Urinary bladder (tissue), 3 donors: ENCODE measurements at regions not wholly inside any gene's neighbourhood (a gene's known extent, or its start where the extent isn't known, plus 50 kb on each side); places are given as distances from the start of the nearest gene placed in this dataset.
"Not testable (repeated sequence)": the region's sequence is repeated elsewhere in the genome, so short reads cannot be mapped to it uniquely, and the experiment has no call there.

Experiments used
- DNase-seq: peaks from one replicate; pipeline ENCODE4 v3.0.0-alpha.2; 2015; ENCODE audit errors: extremely low spot score
- H3K27ac ChIP-seq: one replicate; pipeline ENCODE4 v1.5.1; 2013; ENCODE audit warnings: low read depth, mild to moderate bottlenecking, moderate library complexity
- H3K36me3 ChIP-seq: one replicate; pipeline ENCODE4 v1.6.1; 2013; ENCODE audit warnings: mild to moderate bottlenecking, moderate library complexity; ENCODE audit not compliant: insufficient read depth
- H3K4me1 ChIP-seq: one replicate; pipeline ENCODE4 v1.6.1; 2013; ENCODE audit warnings: mild to moderate bottlenecking, moderate library complexity; ENCODE audit not compliant: insufficient read depth
- H3K4me3 ChIP-seq: one replicate; pipeline ENCODE4 v1.5.1; 2013; ENCODE audit warnings: low read depth, low read length
- WGBS: extraction: QIAGEN DNeasy Blood & Tissue Kit; methylation state at CpG from one replicate; pipeline ENCODE4 v1.1.7; 2013; 5-methylcytosine and 5-hydroxymethylcytosine counted together
- donor health status: healthy with polysubstance abuse.
- donor health status: healthy.

GRCh38 chr13:28582892-28583240, 76.1 kb upstream of the POMP start:
- DNase-seq, result no peak
- no peak overlapping the region for H3K27ac ChIP-seq
- H3K36me3 ChIP-seq, result no peaks in the 10 kb centered on the region
- 70% methylated on average over 8 of the region's 8 CpGs for WGBS
- H3K4me1 ChIP-seq, result no peaks in the 10 kb centered on the region
- H3K4me3 ChIP-seq, result no peak overlapping the region

DNA sequence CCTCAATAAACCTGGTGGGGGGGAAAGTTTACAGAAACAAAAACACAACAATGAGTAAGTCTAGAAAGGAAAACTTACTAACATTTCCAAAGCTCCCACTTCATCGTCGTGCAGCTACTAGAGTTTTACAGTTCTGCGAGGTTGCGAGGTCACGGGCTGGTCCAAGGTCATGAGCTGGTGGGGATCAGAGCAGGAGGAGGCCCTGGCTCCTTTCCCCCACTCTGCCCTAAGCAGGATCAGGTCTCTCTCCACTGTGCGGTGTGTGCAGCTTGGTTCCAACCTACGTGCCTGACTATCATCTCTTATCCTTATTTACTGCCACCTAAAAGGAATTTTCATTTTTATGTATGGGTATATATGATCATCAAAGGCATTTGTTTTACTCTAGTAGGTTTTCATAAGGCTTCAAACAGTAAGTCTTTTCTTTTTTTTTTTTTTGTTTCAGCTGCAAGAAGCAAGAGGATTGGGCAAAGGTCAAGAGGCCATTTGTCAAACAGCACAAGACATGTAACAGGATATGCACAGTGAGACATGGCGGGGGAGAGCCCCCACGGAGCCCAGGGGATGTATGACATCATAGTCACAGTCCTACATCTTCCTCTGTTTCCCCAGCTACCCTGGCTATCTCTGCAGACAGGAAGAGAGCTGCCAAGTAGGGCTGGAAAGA, 76.6 kb upstream of the POMP start:
- no peak overlapping the region for H3K27ac ChIP-seq
- no peak overlapping the region for H3K4me3 ChIP-seq
- DNase-seq, result no peak
- no peaks in the 10 kb centered on the region for H3K4me1 ChIP-seq
- 67% methylated on average over 9 of the region's 9 CpGs for WGBS
- H3K36me3 ChIP-seq, result no peaks in the 10 kb centered on the region

- no peaks in the 10 kb centered on the region for H3K4me1 ChIP-seq
- no peak overlapping the region for H3K27ac ChIP-seq
- WGBS, result 94% methylated on average over 2 of the region's 2 CpGs
- H3K4me3 ChIP-seq, result no peak overlapping the region
- no peaks in the 10 kb centered on the region for H3K36me3 ChIP-seq
- no peak for DNase-seq
Observed at GRCh38 chr13:28581451-28581850, 77.5 kb upstream of the POMP start.

DNA sequence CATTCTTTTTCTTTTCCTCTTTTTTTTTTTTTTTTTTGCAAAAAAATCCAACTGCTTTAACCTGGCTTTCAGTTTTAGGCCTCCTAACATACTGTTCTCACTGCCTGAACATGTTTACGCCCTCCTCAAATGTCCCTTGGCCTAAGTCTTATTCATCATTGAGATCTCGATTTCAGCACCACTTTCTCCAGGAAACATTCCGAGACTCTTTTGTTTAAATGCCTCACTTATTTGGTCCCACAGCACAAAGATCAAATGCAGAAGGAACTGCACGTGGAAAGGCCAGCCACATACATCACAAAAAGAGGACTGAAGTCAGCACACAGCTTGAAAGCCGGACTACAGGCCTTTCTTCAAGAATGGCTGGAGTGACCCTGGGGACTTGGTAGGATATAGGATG, 79.2 kb upstream of the POMP start:
- 79% methylated on average over 5 of the region's 5 CpGs for WGBS

GRCh38 chr13:28579322-28579721, 79.6 kb upstream of the POMP start:
- no peak for DNase-seq
- H3K27ac ChIP-seq, result no peak overlapping the region

More for the DNA sequence above, 79.2 kb upstream of the POMP start:
- H3K4me3 ChIP-seq, result no peak overlapping the region
- no peak for DNase-seq
- H3K36me3 ChIP-seq, result no peaks in the 10 kb centered on the region
- no peak overlapping the region for H3K27ac ChIP-seq
- no peaks in the 10 kb centered on the region for H3K4me1 ChIP-seq

GRCh38 chr13:28576067-28576466, 81.1 kb upstream of the FLT1 start:
- no peak for DNase-seq
- Histone ChIP-seq H3K4me3 (no peak overlapping the region), H3K27ac (no peak overlapping the region), H3K4me1 (no peaks in the 10 kb centered on the region), H3K36me3 (no peaks in the 10 kb centered on the region)
- 95% methylated on average over 1 of the region's 1 CpG for WGBS

More at GRCh38 chr13:28579322-28579721, 79.6 kb upstream of the POMP start:
- WGBS, result 56% methylated on average over 7 of the region's 7 CpGs
- no peaks in the 10 kb centered on the region for H3K4me1 ChIP-seq
- H3K4me3 ChIP-seq, result no peak overlapping the region
- no peaks in the 10 kb centered on the region for H3K36me3 ChIP-seq

DNA sequence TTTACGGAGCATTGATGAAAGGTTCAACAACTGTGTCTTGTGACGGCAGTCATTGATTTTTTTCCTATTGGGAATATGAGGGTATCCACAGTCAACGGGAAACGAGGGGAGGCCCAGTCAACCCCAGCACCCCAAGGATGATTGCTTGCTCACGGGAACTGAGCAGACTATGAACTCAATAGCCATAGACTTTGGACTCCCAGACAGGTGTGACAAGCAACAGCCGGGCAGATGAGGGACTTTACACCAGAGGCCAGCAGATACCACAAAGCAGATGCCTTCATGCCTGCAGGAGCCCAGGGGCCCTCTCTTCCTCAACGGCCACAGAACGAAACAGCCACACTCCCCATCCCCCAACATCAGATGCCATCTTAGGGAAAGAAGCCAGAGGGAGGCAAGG, 80.3 kb upstream of the FLT1 start:
- Histone ChIP-seq H3K4me1 (no peaks in the 10 kb centered on the region), H3K27ac (no peak overlapping the region), H3K4me3 (no peak overlapping the region), H3K36me3 (no peaks in the 10 kb centered on the region)
- WGBS, result 80% methylated on average over 8 of the region's 8 CpGs
- DNase-seq, result no peak

- WGBS, result 71% methylated on average over 10 of the region's 10 CpGs
- Histone ChIP-seq H3K4me1 (no peaks in the 10 kb centered on the region), H3K4me3 (no peak overlapping the region), H3K27ac (no peak overlapping the region), H3K36me3 (no peaks in the 10 kb centered on the region)
- no peak for DNase-seq
Observed at GRCh38 chr13:28574617-28575142, 79.8 kb upstream of the FLT1 start.

DNA sequence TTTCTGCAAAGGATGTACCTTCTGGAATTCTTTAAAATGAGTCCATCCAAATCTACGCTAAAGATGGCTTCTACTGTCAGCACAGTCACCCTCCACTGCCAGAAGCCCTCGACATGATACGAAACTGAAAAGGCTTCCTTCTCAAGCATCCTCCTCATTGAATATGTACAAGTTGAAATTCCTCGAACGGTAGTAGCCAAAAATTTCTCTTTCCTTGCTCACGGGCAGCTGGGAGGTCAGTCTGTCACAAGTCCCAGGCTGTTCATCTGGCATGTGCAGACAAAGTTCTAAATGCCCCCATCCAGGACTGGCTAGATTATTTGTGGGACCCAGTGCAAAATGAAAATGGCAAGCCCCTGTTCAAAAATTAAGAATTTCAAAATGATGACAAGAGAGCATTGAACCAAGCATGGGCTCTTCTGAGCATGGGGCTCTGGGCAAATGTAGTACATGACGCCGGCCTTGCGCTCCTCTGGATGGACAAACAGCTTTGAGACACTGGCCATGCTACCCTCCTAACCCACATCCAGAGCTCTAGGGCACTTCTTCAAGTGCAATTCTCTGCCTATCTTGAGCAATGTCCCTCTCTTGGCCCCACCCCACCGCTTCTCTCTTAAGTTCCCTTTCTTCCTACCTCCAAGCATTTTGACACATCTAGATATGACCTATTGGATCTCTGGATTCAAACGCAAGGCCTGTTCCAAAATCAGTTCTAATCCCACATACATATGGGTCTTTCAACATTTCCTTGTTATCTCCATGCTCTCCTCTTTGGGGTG, 78.9 kb upstream of the FLT1 start:
- no peak overlapping the region for H3K27ac ChIP-seq
- 90% methylated on average over 11 of the region's 11 CpGs for WGBS
- no peaks in the 10 kb centered on the region for H3K4me1 ChIP-seq
- no peak overlapping the region for H3K4me3 ChIP-seq
- no peak for DNase-seq
- no peaks in the 10 kb centered on the region for H3K36me3 ChIP-seq

DNA sequence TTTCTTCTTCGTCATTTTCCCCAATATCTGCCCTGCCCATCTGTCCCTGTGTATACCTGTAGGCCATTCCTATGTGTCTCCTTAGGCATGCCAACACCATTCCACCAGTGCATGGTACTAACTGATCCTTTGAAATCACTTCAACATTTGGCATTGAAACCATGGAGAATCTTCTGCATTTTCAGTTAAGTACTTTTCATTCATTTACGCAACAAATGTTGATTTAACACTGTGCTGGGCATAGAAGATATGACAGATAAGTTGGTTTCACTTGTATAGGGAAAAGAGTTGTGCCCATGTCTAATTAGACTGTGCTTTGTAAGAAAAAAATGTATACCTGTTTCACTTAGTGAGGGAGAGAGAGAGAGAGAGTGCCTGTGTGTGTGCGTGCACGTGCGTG, 77.9 kb upstream of the FLT1 start:
- DNase-seq, result no peak
- WGBS, result 82% methylated on average over 5 of the region's 5 CpGs
- Histone ChIP-seq H3K27ac (no peak overlapping the region), H3K4me1 (no peaks in the 10 kb centered on the region), H3K4me3 (no peak overlapping the region), H3K36me3 (no peaks in the 10 kb centered on the region)

GRCh38 chr13:28570356-28570755, 75.4 kb upstream of the FLT1 start:
- not testable (repeated sequence) for H3K4me1 ChIP-seq, H3K27ac ChIP-seq, H3K4me3 ChIP-seq, DNase-seq, H3K36me3 ChIP-seq
- 88% methylated on average over 7 of the region's 7 CpGs for WGBS

- DNase-seq, result no peak
- no peaks in the 10 kb centered on the region for H3K4me1 ChIP-seq
- no peaks in the 10 kb centered on the region for H3K36me3 ChIP-seq
- WGBS, result 83% methylated on average over 5 of the region's 5 CpGs
- no peak overlapping the region for H3K27ac ChIP-seq
- no peak overlapping the region for H3K4me3 ChIP-seq
Observed at GRCh38 chr13:28569886-28570285, 75.0 kb upstream of the FLT1 start.

- Histone ChIP-seq H3K36me3 (no peaks in the 10 kb centered on the region), H3K27ac (no peak overlapping the region), H3K4me1 (no peaks in the 10 kb centered on the region), H3K4me3 (no peak overlapping the region)
- DNase-seq, result peak; percentile 60
- WGBS, result 28% methylated on average over 3 of the region's 3 CpGs
Observed at GRCh38 chr13:28568286-28568685, 73.4 kb upstream of the FLT1 start.

- 91% methylated on average over 4 of the region's 4 CpGs for WGBS
- Histone ChIP-seq H3K4me1 (no peaks in the 10 kb centered on the region), H3K27ac (no peak overlapping the region), H3K36me3 (no peaks in the 10 kb centered on the region), H3K4me3 (no peak overlapping the region)
- DNase-seq, result no peak
Observed at GRCh38 chr13:28566891-28567290, 72.0 kb upstream of the FLT1 start.
